Endothelial cell of umbilical vein (primary cell): ENCODE measurements at regions not wholly inside any gene's neighbourhood (a gene's known extent, or its start where the extent isn't known, plus 50 kb on each side); places are given as distances from the start of the nearest gene placed in this dataset.

Experiments
- CTCF ChIP-seq, 2 donors: IDR thresholded peaks; 1 replicate in 1 of 2; 2 replicates in 1 of 2; pipeline ENCODE4 v1.5.1; 2011; ENCODE audit warnings: low read length in 2 of 2, mild to moderate bottlenecking in 2 of 2, moderate library complexity in 2 of 2, control low read depth in 1 of 2, inconsistent platforms in 1 of 2, low read depth in 1 of 2; ENCODE audit not compliant: insufficient read depth in 1 of 2; ENCODE audit errors: extremely low read depth in 1 of 2
- EZH2 ChIP-seq: IDR thresholded peaks from 2 replicates; pipeline ENCODE4 v1.6.1; 2012; ENCODE audit warnings: borderline replicate concordance, low read depth, mild to moderate bottlenecking, moderate library complexity, low read length, inconsistent platforms; ENCODE audit not compliant: severe bottlenecking
- GATA2 ChIP-seq: IDR thresholded peaks from 2 replicates; pipeline ENCODE4 v1.7.0; 2011; ENCODE audit warnings: low read depth, mild to moderate bottlenecking, moderate library complexity, mixed read lengths, low read length; ENCODE audit not compliant: insufficient read length, insufficient read depth

- TF ChIP-seq CTCF (IDR thresholded peaks at IDR 0.05; ENCODE audit: extremely low read depth in 1 of 2, insufficient read depth in 1 of 2, low read depth in 1 of 2, low read length in 2 of 2) (peak; percentile 61 to 82), EZH2 (no peak), GATA2 (no peak)
Measured at GRCh38 chr4:152045807-152046571, 285.2 kb upstream of the GATB start.
